ENCODE measurements at regions not wholly inside any gene's neighbourhood (a gene's known extent, or its start where the extent isn't known, plus 50 kb on each side); places are given as distances from the start of the nearest gene placed in this dataset.

GRCh38 chr3:159813822-159814531 is 174.7 kb upstream of the IL12A start:
- TF ChIP-seq CTCF (IDR thresholded peaks at IDR 0.05; ENCODE audit: insufficient read depth, low read length), result no peak
- no peak for DNase-seq (ENCODE audit: low read depth)
- H3K4me3 ChIP-seq (ENCODE audit: low read depth, low read length), result no peak overlapping the region

GRCh38 chr3:159816512-159816911 is 172.1 kb upstream of the IL12A start:
- DNase-seq (ENCODE audit: low read depth), result no peak
- TF ChIP-seq CTCF (IDR thresholded peaks at IDR 0.05; ENCODE audit: insufficient read depth, low read length), result no peak
- no peak overlapping the region for H3K4me3 ChIP-seq (ENCODE audit: low read depth, low read length)

GRCh38 chr3:159817126-159817525 is 171.5 kb upstream of the IL12A start:
- DNase-seq (ENCODE audit: low read depth), result no peak
- H3K4me3 ChIP-seq (ENCODE audit: low read depth, low read length), result no peak overlapping the region
- TF ChIP-seq CTCF (IDR thresholded peaks at IDR 0.05; ENCODE audit: insufficient read depth, low read length), result no peak

- H3K4me3 ChIP-seq (ENCODE audit: low read depth, low read length), result no peak overlapping the region
- DNase-seq (ENCODE audit: low read depth), result no peak
- no peak for TF ChIP-seq CTCF (IDR thresholded peaks at IDR 0.05; ENCODE audit: insufficient read depth, low read length)
Observed at GRCh38 chr3:159817571-159817970, 171.1 kb upstream of the IL12A start.

- H3K4me3 ChIP-seq (ENCODE audit: low read depth, low read length), result no peak overlapping the region
- DNase-seq (ENCODE audit: low read depth), result no peak
- TF ChIP-seq CTCF (IDR thresholded peaks at IDR 0.05; ENCODE audit: insufficient read depth, low read length), result no peak
Observed at GRCh38 chr3:159818399-159818798, 170.2 kb upstream of the IL12A start.

- H3K4me3 ChIP-seq (ENCODE audit: low read depth, low read length), result no peak overlapping the region
- no peak for DNase-seq (ENCODE audit: low read depth)
- TF ChIP-seq CTCF (IDR thresholded peaks at IDR 0.05; ENCODE audit: insufficient read depth, low read length), result no peak
Observed at GRCh38 chr3:159818997-159819500, 169.6 kb upstream of the IL12A start.

- no peak for DNase-seq (ENCODE audit: low read depth)
- no peak for TF ChIP-seq CTCF (IDR thresholded peaks at IDR 0.05; ENCODE audit: insufficient read depth, low read length)
- no peak overlapping the region for H3K4me3 ChIP-seq (ENCODE audit: low read depth, low read length)
Observed at GRCh38 chr3:159819676-159820075, 169.0 kb upstream of the IL12A start.
